Stimulated activated CD8-positive, alpha-beta memory T cell treated with anti-CD3 and anti-CD28 coated beads, Interleukin-2, amount 100 ng/mL, for 48 hours (primary cell): ENCODE measurements at regions not wholly inside any gene's neighbourhood (a gene's known extent, or its start where the extent isn't known, plus 50 kb on each side); places are given as distances from the start of the nearest gene placed in this dataset.
"Not testable (repeated sequence)": the region's sequence is repeated elsewhere in the genome, so short reads cannot be mapped to it uniquely, and the experiment has no call there.

Source experiments
- DNase-seq, 2 donors: peaks; one replicate each; pipeline ENCODE4 v3.0.0-alpha.2; 2020; ENCODE audit warnings: low read depth in 2 of 2

- no peak for DNase-seq
Observed at GRCh38 chr3:20648294-20648693, 462.3 kb upstream of the SGO1 start.

GRCh38 chr3:20646425-20646824, 460.4 kb upstream of the SGO1 start:
- DNase-seq: no peak

- no peak for DNase-seq
Observed at GRCh38 chr3:20645340-20645739, 459.3 kb upstream of the SGO1 start.

- DNase-seq: no peak
Observed at GRCh38 chr3:20637729-20638128, 451.7 kb upstream of the SGO1 start.

GRCh38 chr3:20622304-20622703, 436.3 kb upstream of the SGO1 start:
- DNase-seq: no peak

DNA sequence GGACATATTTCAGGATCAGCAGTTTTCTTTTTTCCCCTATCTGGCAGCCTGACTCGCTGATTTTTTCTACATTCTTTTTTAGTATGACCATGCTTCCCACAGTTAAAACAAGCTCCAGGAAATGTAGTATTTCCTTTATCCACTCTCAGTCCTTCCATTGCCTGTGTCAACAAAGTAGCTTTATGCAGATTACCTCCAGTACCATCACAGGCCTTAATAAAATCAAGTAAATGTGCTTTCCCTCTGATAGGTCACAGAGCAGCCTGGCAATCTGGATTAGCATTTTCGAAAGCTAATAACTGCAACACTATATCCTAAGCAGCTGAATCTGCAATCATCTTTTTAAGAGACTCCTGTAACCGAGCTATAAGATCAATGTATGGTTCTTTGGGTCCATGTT, 432.6 kb upstream of the SGO1 start:
- not testable (repeated sequence) for DNase-seq

DNA sequence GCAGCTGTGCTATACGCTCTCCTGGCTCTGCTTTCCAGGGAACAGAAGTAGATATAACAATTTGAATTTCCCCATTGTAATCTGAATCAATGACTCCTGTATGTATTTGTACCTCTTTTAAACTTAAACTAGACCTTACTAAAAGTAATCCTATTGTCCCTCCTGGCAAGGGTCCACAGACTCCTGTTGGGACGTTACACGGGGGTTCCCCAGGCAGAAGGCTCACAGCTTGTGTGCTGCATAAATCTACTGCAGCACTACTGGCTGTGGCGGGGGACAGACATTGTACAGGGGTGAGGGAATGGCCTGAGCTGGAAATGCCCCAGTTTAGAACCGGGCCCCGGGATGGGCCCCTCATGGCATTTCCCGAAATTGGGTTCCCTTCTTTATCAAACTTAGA, 432.2 kb upstream of the SGO1 start:
- DNase-seq: not testable (repeated sequence)

DNA sequence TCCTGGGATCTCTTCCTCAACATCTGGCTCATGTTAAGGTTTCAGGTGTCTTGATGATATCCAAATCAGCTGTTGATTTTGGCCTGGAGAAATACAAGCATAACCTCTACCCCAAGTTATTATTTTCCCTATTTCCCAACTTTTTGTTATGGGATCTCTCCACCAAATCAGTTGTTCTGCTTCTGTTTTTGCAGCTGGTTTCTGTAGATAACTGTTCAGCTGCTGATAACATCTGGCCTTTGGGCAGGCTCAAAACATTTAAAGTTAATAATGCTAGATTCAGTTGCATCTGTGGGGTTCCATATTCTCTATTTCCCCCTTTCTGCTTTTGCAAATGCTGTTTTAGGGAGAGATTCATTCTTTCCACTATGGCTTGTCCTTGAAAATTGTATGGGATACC, 430.0 kb upstream of the SGO1 start:
- not testable (repeated sequence) for DNase-seq

DNA sequence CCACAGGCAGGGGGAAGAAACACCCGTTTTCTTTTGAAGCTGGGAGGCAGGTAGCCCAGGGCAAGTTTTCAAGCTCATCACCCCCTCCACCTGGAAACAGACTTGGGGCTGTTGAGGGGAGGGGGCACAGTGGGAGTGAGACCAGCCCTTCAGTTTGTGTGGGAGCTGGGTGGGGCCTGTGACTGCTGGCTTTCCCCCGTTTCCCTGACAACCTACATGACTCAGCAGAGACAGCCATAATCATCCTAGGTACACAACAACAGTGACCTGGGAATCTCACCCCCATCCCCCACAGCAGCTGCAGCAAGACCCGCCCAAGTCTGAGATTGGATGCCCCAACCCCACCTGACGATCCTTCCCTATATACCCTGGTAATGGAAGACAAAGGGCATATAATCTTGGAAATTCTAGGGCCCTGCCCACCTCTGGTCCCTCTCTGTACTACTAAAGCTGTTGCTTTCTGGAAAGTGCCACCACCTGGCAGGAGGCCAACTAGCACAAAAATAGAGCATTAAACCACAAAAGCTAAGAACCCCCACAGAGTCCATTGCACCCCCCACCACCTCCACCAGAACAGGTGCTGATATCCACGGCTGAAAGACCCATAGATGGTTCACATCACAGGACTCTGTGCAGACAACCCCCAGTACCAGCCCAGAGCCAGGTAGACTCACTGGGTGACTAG, 422.2 kb upstream of the SGO1 start:
- no peak for DNase-seq

DNA sequence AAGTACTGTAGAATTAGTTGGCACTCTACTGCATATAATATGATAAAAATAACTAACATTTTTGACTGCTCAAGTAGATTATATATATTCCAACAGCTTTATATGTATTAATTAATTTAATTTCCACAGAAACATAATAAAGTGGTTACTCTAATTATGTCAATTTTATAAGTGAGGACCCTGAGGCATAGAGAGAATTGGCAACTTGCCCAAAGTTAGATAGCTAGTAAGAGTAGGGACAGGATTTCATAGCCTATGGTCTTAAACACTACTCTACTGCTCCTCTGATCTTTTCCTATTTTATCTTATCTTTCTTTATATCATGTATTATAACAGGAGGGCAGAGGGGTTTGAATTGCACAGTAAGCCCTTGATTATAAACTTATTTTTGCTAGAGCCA, 418.7 kb upstream of the SGO1 start:
- DNase-seq: no peak

GRCh38 chr3:20589275-20589674, 403.3 kb upstream of the SGO1 start:
- DNase-seq: no peak

GRCh38 chr3:20588781-20589180, 402.8 kb upstream of the SGO1 start:
- DNase-seq: no peak

DNA sequence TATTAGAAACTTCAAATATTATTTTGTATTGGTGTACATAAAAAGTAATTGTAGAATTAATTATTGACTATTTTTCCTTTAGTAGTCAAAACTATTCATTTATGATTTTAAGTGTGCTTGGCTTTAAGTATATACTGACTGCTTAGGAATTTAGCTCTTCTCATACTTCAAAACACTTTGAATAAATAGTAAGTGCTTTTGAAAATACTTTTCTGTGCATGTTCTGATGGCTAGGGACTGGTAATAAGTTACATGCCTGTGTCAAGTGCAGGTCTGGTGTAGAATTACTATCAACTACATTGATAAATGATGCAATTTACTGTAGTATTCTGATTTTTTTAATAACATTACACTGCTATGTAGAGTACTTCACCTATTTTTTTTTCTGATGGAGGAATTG, 397.6 kb upstream of the SGO1 start:
- no peak for DNase-seq

GRCh38 chr3:20576228-20576627, 390.2 kb upstream of the SGO1 start:
- DNase-seq: no peak

- DNase-seq: no peak
Observed at GRCh38 chr3:20575146-20575545, 389.1 kb upstream of the SGO1 start.

- DNase-seq: no peak
Observed at GRCh38 chr3:20574746-20575145, 388.7 kb upstream of the SGO1 start.

DNA sequence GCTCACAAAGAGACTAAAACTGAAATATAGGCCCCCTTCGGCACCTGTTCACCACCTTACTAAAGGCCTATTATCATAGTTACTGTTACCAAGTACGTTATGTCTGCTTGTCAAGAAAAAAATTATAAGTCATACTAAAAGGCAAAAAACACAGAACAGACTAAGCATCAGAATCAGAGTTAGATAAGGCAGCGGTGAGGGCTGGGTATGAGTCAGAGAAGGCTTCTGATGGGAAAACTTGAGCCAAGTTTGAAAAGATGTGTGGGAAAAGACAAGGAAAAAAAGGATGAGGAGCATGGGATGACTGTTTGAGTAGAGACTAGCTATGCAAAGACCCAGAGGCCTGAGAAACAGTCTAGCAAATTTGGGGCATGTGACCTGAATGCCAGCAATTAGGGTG, 387.2 kb upstream of the SGO1 start:
- no peak for DNase-seq

- no peak for DNase-seq
Observed at GRCh38 chr3:20572473-20572872, 386.5 kb upstream of the SGO1 start.

DNA sequence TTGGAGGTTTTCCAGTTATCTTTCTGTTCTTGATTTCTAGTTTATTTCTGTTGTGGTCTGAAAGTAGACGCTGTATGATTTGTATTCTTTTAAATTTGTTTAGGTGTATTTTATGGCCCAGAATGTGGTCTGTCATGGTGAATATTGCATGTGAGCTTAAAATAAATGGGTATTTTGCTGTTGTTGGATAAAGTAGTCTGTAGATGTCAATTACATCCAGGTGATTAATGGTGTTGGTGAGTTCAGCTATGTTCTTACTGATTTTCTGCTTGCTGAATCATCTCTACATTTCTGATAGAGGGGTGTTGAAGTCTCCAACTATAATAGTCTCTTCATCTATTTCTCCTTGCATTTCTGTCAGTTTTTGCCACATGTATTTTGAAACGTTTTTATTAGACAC, 383.3 kb upstream of the SGO1 start:
- DNase-seq: no peak

DNA sequence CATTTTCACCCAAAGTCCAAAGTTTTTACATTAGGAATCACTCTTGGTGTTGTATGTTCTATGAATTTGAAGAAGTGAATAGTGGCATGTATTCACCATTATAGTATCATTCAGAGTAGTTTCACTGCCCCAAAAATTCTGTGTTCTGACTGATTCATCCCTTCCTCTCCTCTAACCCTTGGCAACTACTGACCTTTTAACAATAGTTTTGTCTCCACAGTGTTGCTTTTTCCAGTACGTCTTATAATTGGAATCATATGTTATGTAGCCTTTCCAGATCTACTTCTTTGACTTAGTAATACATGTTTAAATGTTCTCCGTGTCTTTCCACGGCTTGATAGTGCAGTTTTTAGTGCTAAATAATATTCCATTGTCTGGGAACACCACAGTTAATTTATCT, 379.0 kb upstream of the SGO1 start:
- DNase-seq: no peak

DNA sequence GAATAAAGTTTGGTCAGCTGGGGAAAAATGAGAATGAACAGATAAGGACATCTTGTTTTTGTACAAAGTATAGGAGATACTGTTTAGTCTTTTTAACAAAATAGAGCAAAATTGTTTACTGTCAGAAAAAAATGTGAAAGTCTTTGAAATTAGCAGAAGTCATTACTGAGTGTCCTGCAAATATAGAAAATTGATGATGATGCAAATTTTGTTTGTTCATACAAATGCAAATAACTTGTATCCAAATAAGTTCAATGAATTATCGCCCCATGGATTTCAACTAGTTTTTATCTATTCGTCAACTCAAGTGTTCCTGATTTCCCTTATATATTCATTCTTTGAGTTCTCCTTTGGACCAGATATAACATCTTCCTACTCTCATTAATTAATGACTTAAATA, 378.0 kb upstream of the SGO1 start:
- no peak for DNase-seq

DNA sequence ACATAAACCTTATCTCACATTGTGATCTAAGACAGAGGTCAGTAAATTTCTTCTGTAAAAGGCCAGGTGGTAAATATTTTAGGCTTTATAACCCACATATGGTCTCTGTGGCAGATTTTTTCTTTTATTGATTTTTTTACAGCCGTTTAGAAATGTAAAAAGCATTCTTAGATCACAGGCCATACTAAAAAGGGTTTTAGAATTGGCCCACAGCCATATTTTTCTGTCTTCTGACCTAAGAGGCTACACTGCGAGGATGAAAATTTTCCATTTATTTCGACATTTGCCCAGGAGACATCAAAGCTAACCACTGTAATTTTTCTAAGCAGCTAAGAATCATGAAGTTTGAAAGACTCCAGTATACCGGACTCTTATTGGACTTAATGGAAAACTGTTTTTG, 377.2 kb upstream of the SGO1 start:
- DNase-seq: no peak

- no peak for DNase-seq
Observed at GRCh38 chr3:20561166-20561565, 375.2 kb upstream of the SGO1 start.

- not testable (repeated sequence) for DNase-seq
Observed at GRCh38 chr3:20560446-20560845, 374.4 kb upstream of the SGO1 start.
